Right renal cortex interstitium (tissue), 3 donors: ENCODE measurements at regions not wholly inside any gene's neighbourhood (a gene's known extent, or its start where the extent isn't known, plus 50 kb on each side); places are given as distances from the start of the nearest gene placed in this dataset.

Experiments
- DNase-seq, 3 donors: peaks; one replicate each; pipeline ENCODE4 v3.0.0-alpha.2; 2013; ENCODE audit warnings: low read depth in 3 of 3, low spot score in 2 of 3

GRCh38 chr3:72412340-72412956, 435.8 kb downstream of the SHQ1 start:
- no peak for DNase-seq

GRCh38 chr3:72411843-72412242, 436.4 kb downstream of the SHQ1 start:
- no peak for DNase-seq

- DNase-seq = no peak
These were observed 437.1 kb downstream of the SHQ1 start for GRCh38 chr3:72411126-72411525.

- DNase-seq = no peak
These were observed 439.1 kb downstream of the SHQ1 start for GRCh38 chr3:72408983-72409779.

- no peak for DNase-seq
These were observed 440.5 kb downstream of the SHQ1 start for GRCh38 chr3:72407766-72408165.

- no peak for DNase-seq
These were observed 442.2 kb downstream of the SHQ1 start for GRCh38 chr3:72405943-72406566.

GRCh38 chr3:72401005-72401545, 447.2 kb downstream of the SHQ1 start:
- DNase-seq = no peak

- no peak for DNase-seq
These were observed 449.5 kb downstream of the SHQ1 start for GRCh38 chr3:72398781-72399180.

GRCh38 chr3:72397586-72397985, 450.7 kb downstream of the SHQ1 start:
- no peak for DNase-seq

- DNase-seq = no peak
These were observed 451.3 kb downstream of the SHQ1 start for GRCh38 chr3:72396899-72397298.

- DNase-seq = no peak
These were observed 452.4 kb downstream of the SHQ1 start for GRCh38 chr3:72395776-72396311.

GRCh38 chr3:72393455-72393854, 454.8 kb downstream of the SHQ1 start:
- no peak for DNase-seq

GRCh38 chr3:72391659-72392058, 456.6 kb downstream of the SHQ1 start:
- DNase-seq = no peak

- DNase-seq = no peak
These were observed 457.4 kb downstream of the SHQ1 start for GRCh38 chr3:72390841-72391240.

- no peak for DNase-seq
These were observed 459.6 kb downstream of the SHQ1 start for GRCh38 chr3:72388644-72389043.

GRCh38 chr3:72388117-72388516, 460.1 kb downstream of the SHQ1 start:
- no peak for DNase-seq

- no peak for DNase-seq
These were observed 461.8 kb downstream of the SHQ1 start for GRCh38 chr3:72386327-72387000.

- DNase-seq = no peak
These were observed 463.1 kb downstream of the SHQ1 start for GRCh38 chr3:72385167-72385566.

- no peak for DNase-seq
These were observed 463.6 kb downstream of the SHQ1 start for GRCh38 chr3:72384602-72385001.

GRCh38 chr3:72383883-72384282, 464.4 kb downstream of the SHQ1 start:
- DNase-seq = no peak

- DNase-seq = no peak
These were observed 465.0 kb downstream of the SHQ1 start for GRCh38 chr3:72383230-72383629.
